ENCODE measurements at regions not wholly inside any gene's neighbourhood (a gene's known extent, or its start where the extent isn't known, plus 50 kb on each side); places are given as distances from the start of the nearest gene placed in this dataset.

GRCh38 chr14:101009531-101009930, 106.0 kb upstream of the RTL1 start:
- WGBS (ENCODE audit: low lambda C conversion rate): 61% methylated on average over 5 of the region's 5 CpGs
- H2AFZ ChIP-seq (ENCODE audit: low read depth): no peak overlapping the region
- H3F3A ChIP-seq (replicated peaks; ENCODE audit: insufficient read depth): no peaks in the 10 kb centered on the region
- H3K9me3 ChIP-seq: 0 out of 2 replicates have a peak, but pooled peaks cover 4% of the 10 kb centered on the region
- TF ChIP-seq IRF3 (IDR thresholded peaks at IDR 0.05; ENCODE audit: low read depth, low read length) (no peak), NFIC (IDR thresholded peaks at IDR 0.05; ENCODE audit: borderline replicate concordance) (no peak), FOXJ3 (CRISPR knock-in tag; IDR thresholded peaks at IDR 0.05) (no peak), MAX (IDR thresholded peaks at IDR 0.05; ENCODE audit: low read depth) (no peak), TAF1 (IDR thresholded peaks at IDR 0.05; ENCODE audit: borderline replicate concordance, low read depth, low read length) (no peak), CHD2 (IDR thresholded peaks at IDR 0.05; ENCODE audit: low read length, partially characterized antibody) (no peak), JUND (IDR thresholded peaks at IDR 0.05) (no peak), FOSL2 (IDR thresholded peaks at IDR 0.05; ENCODE audit: borderline replicate concordance, low read depth) (no peak)
- POLR2A ChIA-PET: interaction anchor here (0.9 to 2.1 kb wide), 12 partner anchors 103 to 226 kb away, joined by 4 to 20 read pairs (median 8); partner anchors contain the start of gene RTL1
- H3K9ac ChIP-seq: no peak overlapping the region
- no peaks in the 10 kb centered on the region for H3K27me3 ChIP-seq (ENCODE audit: insufficient read depth)
- H3K9me2 ChIP-seq: no peaks in the 10 kb centered on the region
- H3K4me2 ChIP-seq: no peak overlapping the region
- no peaks in the 10 kb centered on the region for H3K79me2 ChIP-seq (ENCODE audit: insufficient read depth)
- peaks cover 0 to 51% of the 10 kb centered on the region in 2 experiments; a peak in 2 of 4 replicates for H3K4me1 ChIP-seq (ENCODE audit: control insufficient read depth in 1 of 2, insufficient read depth in 2 of 2, low read depth in 1 of 2, low read length in 1 of 2)
- no peak for DNase-seq
- no peaks in the 10 kb centered on the region for H4K20me1 ChIP-seq (ENCODE audit: insufficient read depth)
- peak overlapping the region in 1 of 2 experiments; percentile 100; a peak in 2 of 4 replicates for H3K27ac ChIP-seq (ENCODE audit: low read depth in 2 of 2, low read length in 1 of 2)
- H3K4me3 ChIP-seq (ENCODE audit: low read depth in 2 of 2, low read length in 1 of 2): no peak overlapping the region
- H3K36me3 ChIP-seq (replicated peaks in 1 of 2; ENCODE audit: control insufficient read depth in 1 of 2, insufficient read depth in 2 of 2, low read length in 1 of 2): no peaks in the 10 kb centered on the region
- CTCF ChIA-PET: interaction anchor here (1.0 to 3.0 kb wide), 8 partner anchors 94 to 619 kb away, joined by 3 to 16 read pairs (median 4); no protein-coding TSS in a partner anchor

GRCh38 chr14:101010293-101010692, 106.8 kb upstream of the RTL1 start:
- Histone ChIP-seq H3K4me3 (ENCODE audit: low read depth in 2 of 2, low read length in 1 of 2) (no peak overlapping the region), H3K9me2 (no peaks in the 10 kb centered on the region), H2AFZ (ENCODE audit: low read depth) (no peak overlapping the region), H4K20me1 (ENCODE audit: insufficient read depth) (no peaks in the 10 kb centered on the region), H3K27ac (ENCODE audit: low read depth in 2 of 2, low read length in 1 of 2) (peak overlapping the region in 1 of 2 experiments; percentile 100; a peak in 2 of 4 replicates), H3K9me3 (0 out of 2 replicates have a peak, but pooled peaks cover 4% of the 10 kb centered on the region), H3K27me3 (ENCODE audit: insufficient read depth) (no peaks in the 10 kb centered on the region), H3K4me1 (ENCODE audit: control insufficient read depth in 1 of 2, insufficient read depth in 2 of 2, low read depth in 1 of 2, low read length in 1 of 2) (peaks cover 0 to 49% of the 10 kb centered on the region in 2 experiments; a peak in 2 of 4 replicates), H3K4me2 (no peak overlapping the region), H3F3A (replicated peaks; ENCODE audit: insufficient read depth) (no peaks in the 10 kb centered on the region), H3K36me3 (replicated peaks in 1 of 2; ENCODE audit: control insufficient read depth in 1 of 2, insufficient read depth in 2 of 2, low read length in 1 of 2) (no peaks in the 10 kb centered on the region), H3K79me2 (ENCODE audit: insufficient read depth) (no peaks in the 10 kb centered on the region), H3K9ac (no peak overlapping the region)
- ChIA-PET CTCF (interaction anchor here (1.2 to 3.0 kb wide), 9 partner anchors 104 to 619 kb away, joined by 3 to 16 read pairs (median 4); no protein-coding TSS in a partner anchor), POLR2A (interaction anchor here (0.6 to 2.0 kb wide), 22 partner anchors 64 to 595 kb away, joined by 3 to 20 read pairs (median 6); partner anchors contain the start of gene RTL1)
- 37% methylated on average over 6 of the region's 6 CpGs for WGBS (ENCODE audit: low lambda C conversion rate)
- DNase-seq: peak; percentile 91
- TF ChIP-seq NFIC (IDR thresholded peaks at IDR 0.05; ENCODE audit: borderline replicate concordance) (no peak), EZH2phosphoT487 (IDR thresholded peaks at IDR 0.05; ENCODE audit: borderline replicate concordance, low read depth) (no peak), ELF1 (IDR thresholded peaks at IDR 0.05) (no peak), MXI1 (IDR thresholded peaks at IDR 0.05; ENCODE audit: low read depth, low read length) (peak; percentile 96), GATA2 (CRISPR knock-in tag; IDR thresholded peaks at IDR 0.05) (peak; percentile 44; the same call in 1 of the 2 replicates), FOXM1 (IDR thresholded peaks at IDR 0.05; ENCODE audit: low read depth) (no peak), MEF2A (IDR thresholded peaks at IDR 0.05; ENCODE audit: borderline replicate concordance, low read depth) (no peak), CHD2 (IDR thresholded peaks at IDR 0.05; ENCODE audit: low read length, partially characterized antibody) (peak; percentile 43), YY1 (IDR thresholded peaks at IDR 0.05; ENCODE audit: low read depth) (no peak)
- TF ChIP-seq, protein P1, sequence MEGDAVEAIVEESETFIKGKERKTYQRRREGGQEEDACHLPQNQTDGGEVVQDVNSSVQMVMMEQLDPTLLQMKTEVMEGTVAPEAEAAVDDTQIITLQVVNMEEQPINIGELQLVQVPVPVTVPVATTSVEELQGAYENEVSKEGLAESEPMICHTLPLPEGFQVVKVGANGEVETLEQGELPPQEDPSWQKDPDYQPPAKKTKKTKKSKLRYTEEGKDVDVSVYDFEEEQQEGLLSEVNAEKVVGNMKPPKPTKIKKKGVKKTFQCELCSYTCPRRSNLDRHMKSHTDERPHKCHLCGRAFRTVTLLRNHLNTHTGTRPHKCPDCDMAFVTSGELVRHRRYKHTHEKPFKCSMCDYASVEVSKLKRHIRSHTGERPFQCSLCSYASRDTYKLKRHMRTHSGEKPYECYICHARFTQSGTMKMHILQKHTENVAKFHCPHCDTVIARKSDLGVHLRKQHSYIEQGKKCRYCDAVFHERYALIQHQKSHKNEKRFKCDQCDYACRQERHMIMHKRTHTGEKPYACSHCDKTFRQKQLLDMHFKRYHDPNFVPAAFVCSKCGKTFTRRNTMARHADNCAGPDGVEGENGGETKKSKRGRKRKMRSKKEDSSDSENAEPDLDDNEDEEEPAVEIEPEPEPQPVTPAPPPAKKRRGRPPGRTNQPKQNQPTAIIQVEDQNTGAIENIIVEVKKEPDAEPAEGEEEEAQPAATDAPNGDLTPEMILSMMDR (IDR thresholded peaks at IDR 0.05): no peak
- TF ChIP-seq, protein P2, sequence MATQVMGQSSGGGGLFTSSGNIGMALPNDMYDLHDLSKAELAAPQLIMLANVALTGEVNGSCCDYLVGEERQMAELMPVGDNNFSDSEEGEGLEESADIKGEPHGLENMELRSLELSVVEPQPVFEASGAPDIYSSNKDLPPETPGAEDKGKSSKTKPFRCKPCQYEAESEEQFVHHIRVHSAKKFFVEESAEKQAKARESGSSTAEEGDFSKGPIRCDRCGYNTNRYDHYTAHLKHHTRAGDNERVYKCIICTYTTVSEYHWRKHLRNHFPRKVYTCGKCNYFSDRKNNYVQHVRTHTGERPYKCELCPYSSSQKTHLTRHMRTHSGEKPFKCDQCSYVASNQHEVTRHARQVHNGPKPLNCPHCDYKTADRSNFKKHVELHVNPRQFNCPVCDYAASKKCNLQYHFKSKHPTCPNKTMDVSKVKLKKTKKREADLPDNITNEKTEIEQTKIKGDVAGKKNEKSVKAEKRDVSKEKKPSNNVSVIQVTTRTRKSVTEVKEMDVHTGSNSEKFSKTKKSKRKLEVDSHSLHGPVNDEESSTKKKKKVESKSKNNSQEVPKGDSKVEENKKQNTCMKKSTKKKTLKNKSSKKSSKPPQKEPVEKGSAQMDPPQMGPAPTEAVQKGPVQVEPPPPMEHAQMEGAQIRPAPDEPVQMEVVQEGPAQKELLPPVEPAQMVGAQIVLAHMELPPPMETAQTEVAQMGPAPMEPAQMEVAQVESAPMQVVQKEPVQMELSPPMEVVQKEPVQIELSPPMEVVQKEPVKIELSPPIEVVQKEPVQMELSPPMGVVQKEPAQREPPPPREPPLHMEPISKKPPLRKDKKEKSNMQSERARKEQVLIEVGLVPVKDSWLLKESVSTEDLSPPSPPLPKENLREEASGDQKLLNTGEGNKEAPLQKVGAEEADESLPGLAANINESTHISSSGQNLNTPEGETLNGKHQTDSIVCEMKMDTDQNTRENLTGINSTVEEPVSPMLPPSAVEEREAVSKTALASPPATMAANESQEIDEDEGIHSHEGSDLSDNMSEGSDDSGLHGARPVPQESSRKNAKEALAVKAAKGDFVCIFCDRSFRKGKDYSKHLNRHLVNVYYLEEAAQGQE (IDR thresholded peaks at IDR 0.05; ENCODE audit: low read depth, low read length): no peak
- TF ChIP-seq, protein P3, sequence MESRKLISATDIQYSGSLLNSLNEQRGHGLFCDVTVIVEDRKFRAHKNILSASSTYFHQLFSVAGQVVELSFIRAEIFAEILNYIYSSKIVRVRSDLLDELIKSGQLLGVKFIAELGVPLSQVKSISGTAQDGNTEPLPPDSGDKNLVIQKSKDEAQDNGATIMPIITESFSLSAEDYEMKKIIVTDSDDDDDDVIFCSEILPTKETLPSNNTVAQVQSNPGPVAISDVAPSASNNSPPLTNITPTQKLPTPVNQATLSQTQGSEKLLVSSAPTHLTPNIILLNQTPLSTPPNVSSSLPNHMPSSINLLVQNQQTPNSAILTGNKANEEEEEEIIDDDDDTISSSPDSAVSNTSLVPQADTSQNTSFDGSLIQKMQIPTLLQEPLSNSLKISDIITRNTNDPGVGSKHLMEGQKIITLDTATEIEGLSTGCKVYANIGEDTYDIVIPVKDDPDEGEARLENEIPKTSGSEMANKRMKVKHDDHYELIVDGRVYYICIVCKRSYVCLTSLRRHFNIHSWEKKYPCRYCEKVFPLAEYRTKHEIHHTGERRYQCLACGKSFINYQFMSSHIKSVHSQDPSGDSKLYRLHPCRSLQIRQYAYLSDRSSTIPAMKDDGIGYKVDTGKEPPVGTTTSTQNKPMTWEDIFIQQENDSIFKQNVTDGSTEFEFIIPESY (IDR thresholded peaks at IDR 0.05; ENCODE audit: borderline replicate concordance, low read depth): no peak

Measured in SK-N-SH (cell line).